Neural progenitor cell (in vitro differentiated cells): ENCODE measurements at regions not wholly inside any gene's neighbourhood (a gene's known extent, or its start where the extent isn't known, plus 50 kb on each side); places are given as distances from the start of the nearest gene placed in this dataset.

Experiments used
- CTCF ChIP-seq: fragments of 200-600 bp; sonication (generic); IDR thresholded peaks from 2 replicates; pipeline ENCODE4 v1.5.1; 2017; ENCODE audit warnings: antibody characterized with exemption, mild to moderate bottlenecking
- EZH2 ChIP-seq: fragments of 200-600 bp; sonication (generic); IDR thresholded peaks from 2 replicates; pipeline ENCODE4 v1.6.1; 2017; ENCODE audit warnings: antibody characterized with exemption, mild to moderate bottlenecking, moderate library complexity
- EZH2phosphoT487 ChIP-seq: fragments of 200-600 bp; sonication (generic); IDR thresholded peaks from 2 replicates; pipeline ENCODE4 v1.6.1; 2017; ENCODE audit warnings: antibody characterized with exemption

- TF ChIP-seq CTCF (no peak), EZH2 (no peak), EZH2phosphoT487 (no peak)
Observed at GRCh38 chr1:164477343-164477742, 81.6 kb upstream of the PBX1 start.
